ENCODE measurements at regions not wholly inside any gene's neighbourhood (a gene's known extent, or its start where the extent isn't known, plus 50 kb on each side); places are given as distances from the start of the nearest gene placed in this dataset.
"Not testable (repeated sequence)": the region's sequence is repeated elsewhere in the genome, so short reads cannot be mapped to it uniquely, and the experiment has no call there.

DNA sequence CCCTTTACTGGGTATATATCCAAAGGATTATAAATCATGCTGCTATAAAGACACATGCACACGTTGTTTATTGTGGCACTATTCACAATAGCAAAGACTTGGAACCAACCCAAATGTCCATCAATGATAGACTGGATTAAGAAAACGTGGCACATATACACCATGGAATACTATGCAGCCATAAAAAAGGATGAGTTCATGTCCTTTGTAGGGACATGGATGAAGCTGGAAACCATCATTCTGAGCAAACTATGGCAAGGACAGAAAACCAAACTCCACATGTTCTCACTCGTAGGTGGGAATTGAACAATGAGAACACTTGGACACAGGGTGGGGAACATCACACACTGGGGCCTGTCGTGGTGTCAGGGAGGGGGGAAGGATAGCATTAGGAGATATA lies 59.2 kb downstream of the CXorf49B start:
- not testable (repeated sequence) for DNase-seq; ATAC-seq; H3K27ac Mint-ChIP-seq; H3K4me3 Mint-ChIP-seq; H3K4me1 Mint-ChIP-seq; H3K9me3 Mint-ChIP-seq; H3K36me3 Mint-ChIP-seq (ENCODE audit: low read depth); H3K27me3 Mint-ChIP-seq

DNA sequence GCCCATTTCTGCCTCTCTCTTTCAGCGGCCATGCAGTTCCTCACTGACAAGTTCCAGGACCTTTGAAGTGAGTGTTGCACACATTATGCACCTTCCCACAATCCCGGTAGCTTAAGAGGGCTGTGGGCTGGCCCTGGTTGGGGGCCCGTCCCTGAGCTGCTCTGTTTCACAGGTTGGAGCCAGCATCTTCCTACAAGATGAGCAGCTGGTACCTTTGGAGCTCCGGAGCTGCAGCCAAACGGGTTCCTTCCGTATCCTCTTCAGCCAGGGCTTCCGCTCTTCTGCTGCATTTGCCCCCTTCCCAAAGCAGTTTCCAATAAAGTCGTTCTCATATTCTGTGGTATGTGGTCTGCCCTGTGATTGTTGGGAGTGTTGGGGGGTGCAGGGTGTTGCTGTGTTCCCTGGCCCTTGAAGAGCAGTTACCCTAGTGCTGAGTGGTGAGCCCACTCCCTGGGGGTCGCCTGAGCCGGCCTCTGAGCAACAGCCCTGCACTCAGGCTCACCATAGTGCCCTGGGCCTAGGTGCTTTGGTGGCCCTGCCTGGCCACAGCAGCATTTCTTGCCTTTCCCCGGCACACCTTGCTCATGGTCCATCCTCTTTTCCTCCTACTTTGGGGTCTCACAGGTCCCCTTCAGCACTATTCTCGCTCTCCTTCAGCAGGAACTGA lies 60.4 kb downstream of the CXorf49B start:
- DNase-seq (no peak), ATAC-seq (no peak)
- no peaks in the 10 kb centered on the region for H3K4me1 Mint-ChIP-seq
- H3K9me3 Mint-ChIP-seq = peaks cover 5% of the 10 kb centered on the region
- H3K27me3 Mint-ChIP-seq = peaks cover 2% of the 10 kb centered on the region
- no peak overlapping the region for H3K27ac Mint-ChIP-seq
- no peak overlapping the region for H3K4me3 Mint-ChIP-seq
- no peaks in the 10 kb centered on the region for H3K36me3 Mint-ChIP-seq (ENCODE audit: low read depth)

DNA sequence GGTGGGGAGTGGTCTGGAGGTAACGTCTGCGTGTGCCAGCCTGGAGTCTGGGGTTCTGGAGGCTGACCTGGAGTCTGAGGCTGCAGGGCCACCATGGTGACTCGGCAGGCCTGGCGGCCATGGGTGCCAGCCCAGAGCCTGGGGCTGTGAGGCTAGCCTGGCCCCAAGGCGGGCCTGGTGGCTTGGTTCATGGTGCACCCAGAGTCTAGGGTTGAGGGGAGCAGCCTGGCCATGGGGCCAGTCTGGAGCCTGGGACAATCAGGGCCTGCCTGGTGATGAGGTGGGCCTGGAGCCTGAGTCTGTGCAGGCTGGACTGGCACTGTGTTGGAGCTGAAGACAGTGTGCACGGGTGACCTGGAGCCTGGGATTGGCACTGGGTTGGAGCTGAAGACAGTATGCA lies 64.9 kb downstream of the CXorf49B start:
- no peak overlapping the region for H3K27ac Mint-ChIP-seq
- peaks cover 15% of the 10 kb centered on the region for H3K9me3 Mint-ChIP-seq
- peaks cover 7% of the 10 kb centered on the region for H3K27me3 Mint-ChIP-seq
- no peaks in the 10 kb centered on the region for H3K36me3 Mint-ChIP-seq (ENCODE audit: low read depth)
- H3K4me3 Mint-ChIP-seq = no peak overlapping the region
- DNase-seq (no peak), ATAC-seq (no peak)
- no peaks in the 10 kb centered on the region for H3K4me1 Mint-ChIP-seq

DNA sequence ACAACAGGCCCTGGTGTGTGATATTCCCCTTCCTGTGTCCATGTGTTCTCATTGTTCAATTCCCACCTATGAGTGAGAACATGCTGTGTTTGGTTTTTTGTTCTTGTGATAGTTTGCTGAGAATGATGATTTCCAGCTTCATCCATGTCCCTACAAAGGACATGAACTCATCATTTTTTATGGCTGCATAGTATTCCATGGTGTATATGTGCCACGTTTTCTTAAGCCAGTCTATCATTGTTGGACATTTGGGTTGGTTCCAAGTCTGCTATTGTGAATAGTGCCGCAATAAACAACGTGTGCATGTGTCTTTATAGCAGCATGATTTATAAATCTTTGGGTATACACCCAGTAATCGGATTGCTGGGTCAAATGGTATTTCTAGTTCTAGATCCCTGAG lies 72.6 kb upstream of the NHSL2 start:
- not testable (repeated sequence) for H3K4me1 Mint-ChIP-seq; H3K27ac Mint-ChIP-seq; DNase-seq; ATAC-seq; H3K9me3 Mint-ChIP-seq; H3K27me3 Mint-ChIP-seq; H3K36me3 Mint-ChIP-seq (ENCODE audit: low read depth); H3K4me3 Mint-ChIP-seq

GRCh38 chrX:71846429-71846828 lies 64.2 kb upstream of the NHSL2 start:
- H3K9me3 Mint-ChIP-seq = no peaks in the 10 kb centered on the region
- H3K4me1 Mint-ChIP-seq = no peaks in the 10 kb centered on the region
- H3K4me3 Mint-ChIP-seq = no peak overlapping the region
- DNase-seq (no peak), ATAC-seq (no peak)
- H3K27me3 Mint-ChIP-seq = peaks cover 3% of the 10 kb centered on the region
- H3K36me3 Mint-ChIP-seq (ENCODE audit: low read depth) = no peaks in the 10 kb centered on the region
- H3K27ac Mint-ChIP-seq = no peak overlapping the region

DNA sequence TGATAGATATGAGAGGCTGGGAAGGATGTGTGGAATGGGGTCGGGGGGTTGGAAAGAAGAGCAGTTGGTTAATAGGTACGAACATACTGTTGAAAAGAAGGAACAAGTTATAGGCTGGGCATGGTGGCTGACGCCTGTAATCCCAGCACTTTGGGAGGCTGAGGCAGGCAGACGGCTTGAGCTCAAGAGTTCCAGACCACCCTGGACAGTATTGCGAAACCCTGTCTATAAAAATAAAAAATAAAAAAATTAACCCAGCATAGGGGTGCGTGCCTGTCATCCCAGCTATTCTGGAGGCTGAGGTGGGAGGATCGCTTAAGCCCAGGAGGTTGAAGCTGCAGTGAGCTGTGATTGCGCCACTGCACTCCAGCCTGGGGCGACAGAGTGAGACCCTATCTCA lies 58.5 kb upstream of the NHSL2 start:
- no peaks in the 10 kb centered on the region for H3K4me1 Mint-ChIP-seq
- H3K9me3 Mint-ChIP-seq = no peaks in the 10 kb centered on the region
- DNase-seq (no peak), ATAC-seq (no peak)
- H3K27me3 Mint-ChIP-seq = peaks cover 11% of the 10 kb centered on the region
- no peak overlapping the region for H3K27ac Mint-ChIP-seq
- no peak overlapping the region for H3K4me3 Mint-ChIP-seq
- no peaks in the 10 kb centered on the region for H3K36me3 Mint-ChIP-seq (ENCODE audit: low read depth)

DNA sequence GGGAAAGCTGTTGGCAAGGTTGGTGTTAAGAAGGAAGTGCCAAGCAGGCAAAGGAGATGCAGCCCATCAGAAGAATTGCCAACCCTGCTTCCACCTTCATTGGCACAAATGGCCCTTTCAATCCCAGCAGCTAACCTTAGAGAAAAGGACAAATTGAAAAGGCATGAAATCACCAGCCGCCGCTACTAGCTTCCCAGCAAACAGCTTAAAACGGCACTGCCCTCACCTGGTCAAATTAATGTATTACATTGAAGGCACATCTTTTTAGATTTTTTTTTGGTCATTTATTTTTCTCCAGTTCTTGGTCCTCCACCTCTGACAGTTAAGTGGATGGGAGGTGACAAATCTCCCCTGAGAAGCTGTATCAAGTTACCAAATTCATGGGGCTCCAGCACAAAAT lies 51.0 kb upstream of the NHSL2 start:
- Mint-ChIP-seq H3K36me3 (ENCODE audit: low read depth) (no peaks in the 10 kb centered on the region), H3K4me1 (no peaks in the 10 kb centered on the region), H3K4me3 (no peak overlapping the region), H3K27me3 (peaks cover 29% of the 10 kb centered on the region), H3K9me3 (no peaks in the 10 kb centered on the region), H3K27ac (no peak overlapping the region)
- ATAC-seq (no peak), DNase-seq (peak; percentile 25)
